Ovary (tissue), 3 donors: ENCODE measurements at regions not wholly inside any gene's neighbourhood (a gene's known extent, or its start where the extent isn't known, plus 50 kb on each side); places are given as distances from the start of the nearest gene placed in this dataset.

ENCODE experiments used
- EP300 ChIP-seq: sonication (generic); formaldehyde crosslinking; IDR thresholded peaks from one replicate; pipeline ENCODE4 v1.6.1; 2017; ENCODE audit warnings: antibody characterized with exemption
- POLR2A ChIP-seq: fragments of 450-650 bp; IDR thresholded peaks from one replicate; pipeline ENCODE4 v1.6.1; 2017; ENCODE audit warnings: antibody characterized with exemption, mild to moderate bottlenecking, moderate library complexity
- TF ChIP-seq, protein P1 (sequence below), 3 donors: fragments of 450-650 bp in 2 of 3; fragments of 200-600 bp in 1 of 3; IDR thresholded peaks; one replicate each; pipeline versions ENCODE4 v1.5.1 to v1.8.0; 2016 to 2022; ENCODE audit warnings: antibody characterized with exemption in 3 of 3, mild to moderate bottlenecking in 1 of 3
- donor health status: DM: no; HTN: no; CAD: no.

DNA sequence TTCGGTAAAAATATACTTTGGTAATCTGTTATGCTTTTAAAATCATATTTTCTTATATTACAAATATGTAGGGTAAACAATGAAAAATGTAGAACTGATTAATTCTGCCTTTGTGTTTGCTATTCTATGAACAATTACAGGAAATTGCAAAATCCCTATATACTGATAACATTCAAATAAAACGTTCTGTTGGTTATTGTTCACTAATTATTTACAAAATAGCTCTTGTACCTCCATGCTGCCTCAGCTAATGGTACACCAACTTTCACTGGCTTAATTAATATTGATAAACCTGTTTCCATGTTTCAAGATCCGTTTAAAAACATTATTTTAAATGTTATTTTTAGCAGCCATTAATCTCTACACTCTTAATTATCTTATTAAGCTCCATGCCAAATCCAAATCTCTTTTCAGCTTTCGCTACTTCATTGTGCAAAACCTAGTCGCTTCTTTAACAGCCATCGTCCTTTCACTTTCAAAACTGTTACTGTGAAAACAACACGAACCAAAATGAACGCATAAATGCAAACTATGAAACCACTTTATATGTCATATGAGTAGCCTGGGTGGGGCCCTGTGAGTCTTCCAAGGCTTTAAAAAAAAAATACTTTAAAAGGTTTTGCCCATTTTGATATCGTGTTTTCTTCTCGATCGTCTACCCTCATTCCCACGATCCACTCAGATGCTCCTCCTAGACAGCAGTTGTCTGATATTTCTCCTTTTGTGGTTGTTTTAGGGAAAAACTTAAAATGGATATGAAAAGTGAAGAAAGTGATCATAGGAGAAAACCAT, 807.1 kb downstream of the USP25 start:
- TF ChIP-seq, protein P1, sequence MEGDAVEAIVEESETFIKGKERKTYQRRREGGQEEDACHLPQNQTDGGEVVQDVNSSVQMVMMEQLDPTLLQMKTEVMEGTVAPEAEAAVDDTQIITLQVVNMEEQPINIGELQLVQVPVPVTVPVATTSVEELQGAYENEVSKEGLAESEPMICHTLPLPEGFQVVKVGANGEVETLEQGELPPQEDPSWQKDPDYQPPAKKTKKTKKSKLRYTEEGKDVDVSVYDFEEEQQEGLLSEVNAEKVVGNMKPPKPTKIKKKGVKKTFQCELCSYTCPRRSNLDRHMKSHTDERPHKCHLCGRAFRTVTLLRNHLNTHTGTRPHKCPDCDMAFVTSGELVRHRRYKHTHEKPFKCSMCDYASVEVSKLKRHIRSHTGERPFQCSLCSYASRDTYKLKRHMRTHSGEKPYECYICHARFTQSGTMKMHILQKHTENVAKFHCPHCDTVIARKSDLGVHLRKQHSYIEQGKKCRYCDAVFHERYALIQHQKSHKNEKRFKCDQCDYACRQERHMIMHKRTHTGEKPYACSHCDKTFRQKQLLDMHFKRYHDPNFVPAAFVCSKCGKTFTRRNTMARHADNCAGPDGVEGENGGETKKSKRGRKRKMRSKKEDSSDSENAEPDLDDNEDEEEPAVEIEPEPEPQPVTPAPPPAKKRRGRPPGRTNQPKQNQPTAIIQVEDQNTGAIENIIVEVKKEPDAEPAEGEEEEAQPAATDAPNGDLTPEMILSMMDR (IDR thresholded peaks at IDR 0.05): no peak
- TF ChIP-seq POLR2A: no peak
- TF ChIP-seq EP300: no peak
